Retina (tissue), 1 donor: ENCODE measurements at regions not wholly inside any gene's neighbourhood (a gene's known extent, or its start where the extent isn't known, plus 50 kb on each side); places are given as distances from the start of the nearest gene placed in this dataset.
"Not testable (repeated sequence)": the region's sequence is repeated elsewhere in the genome, so short reads cannot be mapped to it uniquely, and the experiment has no call there.

Experiments
- DNase-seq: peaks from one replicate; pipeline ENCODE4 v3.0.0-alpha.2; 2016

- DNase-seq: no peak
These were observed 603.0 kb downstream of the NR2F1-AS1 start for GRCh38 chr5:92977846-92978540.

- DNase-seq: no peak
These were observed 604.9 kb downstream of the NR2F1-AS1 start for GRCh38 chr5:92976156-92976555.

GRCh38 chr5:92969781-92970237 is 611.2 kb downstream of the NR2F1-AS1 start:
- no peak for DNase-seq

GRCh38 chr5:92969191-92969780 is 611.7 kb downstream of the NR2F1-AS1 start:
- DNase-seq: no peak

GRCh38 chr5:92963800-92964199 is 617.2 kb downstream of the NR2F1-AS1 start:
- no peak for DNase-seq

GRCh38 chr5:92962752-92963151 is 618.3 kb downstream of the NR2F1-AS1 start:
- no peak for DNase-seq

- DNase-seq: no peak
These were observed 624.1 kb downstream of the NR2F1-AS1 start for GRCh38 chr5:92956886-92957285.

GRCh38 chr5:92952243-92952642 is 628.8 kb downstream of the NR2F1-AS1 start:
- no peak for DNase-seq

- DNase-seq: no peak
These were observed 629.3 kb downstream of the NR2F1-AS1 start for GRCh38 chr5:92951746-92952145.

GRCh38 chr5:92946546-92946945 is 634.5 kb downstream of the NR2F1-AS1 start:
- no peak for DNase-seq

- DNase-seq: no peak
These were observed 635.4 kb downstream of the NR2F1-AS1 start for GRCh38 chr5:92945605-92946097.

- DNase-seq: no peak
These were observed 636.0 kb downstream of the NR2F1-AS1 start for GRCh38 chr5:92944903-92945604.

- no peak for DNase-seq
These were observed 636.7 kb downstream of the NR2F1-AS1 start for GRCh38 chr5:92944337-92944736.

- DNase-seq: no peak
These were observed 638.3 kb downstream of the NR2F1-AS1 start for GRCh38 chr5:92942762-92943161.

GRCh38 chr5:92941806-92942205 is 639.2 kb downstream of the NR2F1-AS1 start:
- no peak for DNase-seq

- no peak for DNase-seq
These were observed 641.6 kb downstream of the NR2F1-AS1 start for GRCh38 chr5:92939428-92939827.

GRCh38 chr5:92937396-92937795 is 643.6 kb downstream of the NR2F1-AS1 start:
- not testable (repeated sequence) for DNase-seq

- no peak for DNase-seq
These were observed 651.0 kb downstream of the NR2F1-AS1 start for GRCh38 chr5:92930057-92930456.

GRCh38 chr5:92927291-92927778 is 653.7 kb downstream of the NR2F1-AS1 start:
- DNase-seq: peak; percentile 50

- no peak for DNase-seq
These were observed 657.1 kb downstream of the NR2F1-AS1 start for GRCh38 chr5:92923885-92924284.

GRCh38 chr5:92922231-92922967 is 658.6 kb downstream of the NR2F1-AS1 start:
- no peak for DNase-seq

GRCh38 chr5:92917044-92917443 is 664.0 kb downstream of the NR2F1-AS1 start:
- DNase-seq: no peak

- no peak for DNase-seq
These were observed 665.0 kb downstream of the NR2F1-AS1 start for GRCh38 chr5:92916036-92916435.
